Astrocyte of the spinal cord (primary cell): ENCODE measurements at regions not wholly inside any gene's neighbourhood (a gene's known extent, or its start where the extent isn't known, plus 50 kb on each side); places are given as distances from the start of the nearest gene placed in this dataset.

Source experiments
- DNase-seq: peaks from one replicate; pipeline ENCODE4 v3.0.0; 2011; ENCODE audit warnings: low read depth, low spot score
- H3K4me3 ChIP-seq: 2 replicates; pipeline ENCODE4 v1.5.1; 2011; ENCODE audit warnings: low read depth, mild to moderate bottlenecking, low read length, moderate library complexity
- in situ Hi-C: cut with HindIII; loops from 2 replicates; pipeline ENCODE4 v1.10.0; 2017; ENCODE audit warnings: low sequenced_read_pairs
- TF ChIP-seq, protein P1 (sequence below): IDR thresholded peaks from 2 replicates; pipeline ENCODE4 v1.5.1; 2012; ENCODE audit warnings: low read depth, mild to moderate bottlenecking, low read length, inconsistent platforms

DNA sequence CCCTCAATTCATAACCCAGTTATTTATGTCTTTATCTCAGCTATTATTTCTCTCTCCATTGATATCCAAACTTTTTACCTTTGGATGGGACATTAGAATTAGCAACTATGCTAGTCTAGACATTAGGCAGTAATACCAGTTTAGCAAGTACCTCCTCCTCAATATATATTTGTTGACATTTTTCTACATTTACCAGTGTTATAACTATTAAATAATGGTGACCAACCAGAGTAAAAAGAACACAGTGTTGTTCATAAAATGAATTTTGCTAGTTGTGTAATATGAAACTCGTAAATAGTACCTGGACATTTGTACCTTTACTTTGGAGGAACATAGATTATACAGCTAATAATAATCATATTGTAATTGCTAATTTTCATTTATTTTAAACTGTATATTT, 554.6 kb upstream of the CDH6 start:
- no peak overlapping the region for H3K4me3 ChIP-seq
- no peak for DNase-seq
- in situ Hi-C loops = no loop called here
- TF ChIP-seq, protein P1, sequence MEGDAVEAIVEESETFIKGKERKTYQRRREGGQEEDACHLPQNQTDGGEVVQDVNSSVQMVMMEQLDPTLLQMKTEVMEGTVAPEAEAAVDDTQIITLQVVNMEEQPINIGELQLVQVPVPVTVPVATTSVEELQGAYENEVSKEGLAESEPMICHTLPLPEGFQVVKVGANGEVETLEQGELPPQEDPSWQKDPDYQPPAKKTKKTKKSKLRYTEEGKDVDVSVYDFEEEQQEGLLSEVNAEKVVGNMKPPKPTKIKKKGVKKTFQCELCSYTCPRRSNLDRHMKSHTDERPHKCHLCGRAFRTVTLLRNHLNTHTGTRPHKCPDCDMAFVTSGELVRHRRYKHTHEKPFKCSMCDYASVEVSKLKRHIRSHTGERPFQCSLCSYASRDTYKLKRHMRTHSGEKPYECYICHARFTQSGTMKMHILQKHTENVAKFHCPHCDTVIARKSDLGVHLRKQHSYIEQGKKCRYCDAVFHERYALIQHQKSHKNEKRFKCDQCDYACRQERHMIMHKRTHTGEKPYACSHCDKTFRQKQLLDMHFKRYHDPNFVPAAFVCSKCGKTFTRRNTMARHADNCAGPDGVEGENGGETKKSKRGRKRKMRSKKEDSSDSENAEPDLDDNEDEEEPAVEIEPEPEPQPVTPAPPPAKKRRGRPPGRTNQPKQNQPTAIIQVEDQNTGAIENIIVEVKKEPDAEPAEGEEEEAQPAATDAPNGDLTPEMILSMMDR = no peak

DNA sequence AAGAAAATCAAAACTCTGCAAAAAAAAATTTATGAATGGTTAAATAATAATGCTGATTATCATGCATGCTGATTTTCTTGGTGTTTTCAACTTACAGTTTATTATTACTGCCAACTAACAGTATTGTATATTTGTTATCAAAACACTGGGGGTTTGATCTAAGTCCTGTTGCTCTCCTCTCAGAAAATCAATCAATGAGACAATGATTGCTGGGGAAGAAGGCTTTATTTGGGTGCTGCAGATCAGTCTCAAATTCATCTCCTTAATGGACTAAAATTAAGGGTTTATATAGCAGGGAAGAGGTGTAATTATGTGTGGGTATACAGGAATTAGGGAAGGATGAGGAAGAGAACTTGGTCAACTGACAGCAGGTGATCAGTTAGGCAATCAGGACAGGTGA, 565.5 kb upstream of the CDH6 start:
- no peak for DNase-seq
- in situ Hi-C loops = no loop called here
- no peak overlapping the region for H3K4me3 ChIP-seq
- TF ChIP-seq, protein P1 = no peak

DNA sequence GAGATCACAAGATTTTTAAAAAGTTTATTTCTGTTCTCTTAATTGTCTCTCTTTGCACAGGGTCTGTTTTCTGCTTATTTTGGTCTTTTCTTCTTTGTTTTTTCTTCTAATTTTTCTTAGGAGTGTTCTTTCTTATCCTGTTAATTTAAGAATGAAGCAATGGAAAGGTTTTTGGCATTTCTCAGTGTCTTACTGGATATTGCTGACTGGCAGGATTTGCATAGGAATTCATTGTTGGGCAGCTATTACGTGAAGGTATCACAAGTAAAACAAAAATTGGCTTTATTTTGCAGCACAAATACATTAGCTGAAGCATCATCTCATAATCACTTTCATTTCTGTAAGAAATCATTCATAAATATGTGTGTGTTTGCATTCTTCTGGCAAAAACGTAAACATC, 566.9 kb upstream of the CDH6 start:
- TF ChIP-seq, protein P1 = no peak
- in situ Hi-C loops = no loop called here
- H3K4me3 ChIP-seq = no peak overlapping the region
- DNase-seq = no peak

DNA sequence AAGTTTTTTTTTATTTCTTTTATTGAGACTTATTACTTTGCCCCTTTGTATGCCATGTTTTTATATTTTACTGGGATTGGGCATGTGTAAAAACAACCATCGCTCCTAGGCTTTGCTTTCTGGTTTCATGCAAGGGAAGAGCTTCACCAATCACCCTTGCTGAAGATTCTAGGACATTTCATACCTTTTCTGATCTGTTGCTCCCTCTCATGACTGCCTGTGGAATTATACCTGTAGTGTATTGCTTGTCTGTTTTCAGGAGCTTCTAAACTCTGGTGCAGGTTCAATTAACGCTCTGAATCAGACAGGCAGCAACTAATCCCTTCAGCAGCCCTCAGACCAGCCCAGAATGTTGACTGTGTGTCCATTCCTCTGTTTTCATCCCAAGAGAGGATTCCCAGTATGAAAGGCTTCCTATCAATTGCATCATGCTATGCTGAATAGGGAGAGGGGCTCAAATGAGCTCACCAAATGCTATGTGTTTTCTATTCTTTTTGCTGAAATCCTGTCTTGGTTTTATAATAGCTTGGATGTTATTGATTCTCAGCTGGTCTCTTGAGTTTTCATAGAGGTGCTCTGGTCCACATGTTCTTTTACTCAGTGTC, 572.9 kb upstream of the CDH6 start:
- in situ Hi-C loops = no loop called here
- DNase-seq = no peak
- TF ChIP-seq, protein P1 = no peak
- no peak overlapping the region for H3K4me3 ChIP-seq

DNA sequence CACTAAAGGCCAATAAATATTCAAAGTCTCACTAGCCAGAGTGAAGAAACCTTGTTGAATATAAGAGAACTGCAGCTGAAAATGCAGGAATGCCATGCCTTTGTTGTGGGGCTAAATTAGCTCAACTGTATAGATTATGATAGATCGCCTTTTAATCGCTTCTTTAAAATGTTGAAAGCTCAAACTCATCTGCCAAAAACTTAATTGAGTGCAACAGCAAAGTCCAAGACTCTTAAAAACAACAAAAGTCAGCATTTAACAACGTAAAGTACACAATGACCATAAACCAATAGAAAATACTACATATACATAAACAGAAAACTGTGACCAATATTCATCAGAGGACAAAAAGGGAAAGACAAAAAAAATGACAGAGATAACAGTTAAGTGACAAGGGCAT, 585.0 kb upstream of the CDH6 start:
- TF ChIP-seq, protein P1 = no peak

DNA sequence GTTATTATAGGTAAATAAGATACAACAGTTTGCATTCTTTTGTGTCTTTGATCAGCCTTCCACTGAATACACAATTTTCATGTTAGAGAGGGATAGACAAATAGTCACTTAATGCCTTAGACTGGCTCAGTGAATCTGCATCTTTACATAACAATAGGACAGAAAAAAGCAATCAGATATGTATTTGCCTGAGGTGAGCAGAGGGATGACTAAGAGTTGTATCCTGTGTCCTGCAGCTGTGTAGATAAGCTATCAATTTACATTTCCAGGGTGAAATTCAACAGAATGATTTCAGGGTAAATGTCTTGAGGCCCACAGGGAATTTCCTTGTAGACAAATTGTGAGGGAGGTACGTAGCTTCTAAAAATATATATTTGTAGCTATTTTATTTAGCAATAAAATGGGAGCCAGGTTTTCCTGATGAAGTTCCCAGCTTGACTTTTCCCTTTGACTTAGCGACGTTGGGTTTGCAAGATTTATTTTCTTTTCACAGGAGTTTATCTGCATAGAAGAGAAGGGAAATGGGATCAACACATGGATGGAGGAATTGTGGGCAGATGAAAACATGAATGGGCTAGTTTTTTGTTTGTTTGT, 586.1 kb upstream of the CDH6 start:
- in situ Hi-C loops = no loop called here
- TF ChIP-seq, protein P1 = no peak
- no peak overlapping the region for H3K4me3 ChIP-seq
- no peak for DNase-seq

More for the DNA sequence above, 585.0 kb upstream of the CDH6 start:
- H3K4me3 ChIP-seq = no peak overlapping the region
- no peak for DNase-seq
- in situ Hi-C loops = no loop called here
